ENCODE measurements at regions not wholly inside any gene's neighbourhood (a gene's known extent, or its start where the extent isn't known, plus 50 kb on each side); places are given as distances from the start of the nearest gene placed in this dataset.

- no peak for FAIRE-seq
These were observed 60.9 kb upstream of the CHRM2 start for GRCh38 chr7:136807598-136807997.

GRCh38 chr7:136803028-136803427, 65.4 kb upstream of the CHRM2 start:
- no peak for FAIRE-seq

GRCh38 chr7:136783934-136784333, 84.5 kb upstream of the CHRM2 start:
- FAIRE-seq, result no peak

GRCh38 chr7:136741941-136742340, 126.5 kb upstream of the CHRM2 start:
- FAIRE-seq, result no peak

GRCh38 chr7:136728945-136729344, 139.5 kb upstream of the CHRM2 start:
- no peak for FAIRE-seq

GRCh38 chr7:136726460-136726859, 142.0 kb upstream of the CHRM2 start:
- no peak for FAIRE-seq

GRCh38 chr7:136717910-136718557, 150.4 kb upstream of the CHRM2 start:
- no peak for FAIRE-seq

GRCh38 chr7:136714062-136714461, 154.4 kb upstream of the CHRM2 start:
- FAIRE-seq, result no peak

GRCh38 chr7:136710751-136711150, 157.7 kb upstream of the CHRM2 start:
- FAIRE-seq, result no peak

GRCh38 chr7:136709876-136710275, 158.6 kb upstream of the CHRM2 start:
- no peak for FAIRE-seq

GRCh38 chr7:136702913-136703312, 165.5 kb upstream of the CHRM2 start:
- no peak for FAIRE-seq

GRCh38 chr7:136698977-136699376, 169.5 kb upstream of the CHRM2 start:
- no peak for FAIRE-seq

- no peak for FAIRE-seq
These were observed 170.2 kb upstream of the CHRM2 start for GRCh38 chr7:136698231-136698630.

- no peak for FAIRE-seq
These were observed 171.2 kb upstream of the CHRM2 start for GRCh38 chr7:136697271-136697670.

GRCh38 chr7:136693166-136694119, 175.0 kb upstream of the CHRM2 start:
- no peak for FAIRE-seq

- FAIRE-seq, result no peak
These were observed 176.2 kb upstream of the CHRM2 start for GRCh38 chr7:136692221-136692620.

GRCh38 chr7:136688601-136689000, 179.9 kb upstream of the CHRM2 start:
- FAIRE-seq, result no peak

- FAIRE-seq, result no peak
These were observed 180.6 kb upstream of the CHRM2 start for GRCh38 chr7:136687693-136688322.

- no peak for FAIRE-seq
These were observed 182.8 kb upstream of the CHRM2 start for GRCh38 chr7:136685501-136686173.

- no peak for FAIRE-seq
These were observed 190.7 kb upstream of the CHRM2 start for GRCh38 chr7:136677471-136678365.

- FAIRE-seq, result no peak
These were observed 200.9 kb upstream of the CHRM2 start for GRCh38 chr7:136667584-136667983.
